Suprapubic skin (tissue), 4 donors: ENCODE measurements at regions not wholly inside any gene's neighbourhood (a gene's known extent, or its start where the extent isn't known, plus 50 kb on each side); places are given as distances from the start of the nearest gene placed in this dataset.

Experiments
- DNase-seq, 2 donors: peaks; one replicate each; pipeline ENCODE4 v3.0.0-alpha.2; 2019; ENCODE audit warnings: low spot score in 2 of 2
- H3K27ac ChIP-seq: fragments of 200-600 bp; sonication (generic); one replicate; pipeline ENCODE4 v1.5.1; 2019
- H3K27me3 ChIP-seq: fragments of 200-600 bp; sonication (generic); one replicate; pipeline ENCODE4 v1.5.1; 2019
- H3K36me3 ChIP-seq: fragments of 200-600 bp; sonication (generic); one replicate; pipeline ENCODE4 v1.5.1; 2019
- H3K4me1 ChIP-seq: fragments of 200-600 bp; sonication (generic); one replicate; pipeline ENCODE4 v1.5.1; 2019
- H3K4me3 ChIP-seq: fragments of 200-600 bp; sonication (generic); one replicate; pipeline ENCODE4 v1.5.1; 2019; ENCODE audit warnings: mild to moderate bottlenecking
- H3K9me3 ChIP-seq: fragments of 200-600 bp; sonication (generic); one replicate; pipeline ENCODE4 v1.5.1; 2019
- EP300 ChIP-seq: sonication (generic); formaldehyde crosslinking; IDR thresholded peaks from one replicate; pipeline ENCODE4 v1.6.1; 2017; ENCODE audit warnings: antibody characterized with exemption
- POLR2A ChIP-seq, 2 donors: fragments of 450-650 bp; IDR thresholded peaks; one replicate each; pipeline ENCODE4 v1.6.1; 2017; ENCODE audit warnings: antibody characterized with exemption in 2 of 2, mild to moderate bottlenecking in 2 of 2, moderate library complexity in 2 of 2
- POLR2AphosphoS5 ChIP-seq, 3 donors: sonication (generic); formaldehyde crosslinking; IDR thresholded peaks; one replicate each; pipeline ENCODE4 v1.6.1; 2017; ENCODE audit warnings: antibody characterized with exemption in 3 of 3
- WGBS: methylation state at CpG from one replicate; pipeline ENCODE4 v1.1.5; 2018; 5-methylcytosine and 5-hydroxymethylcytosine counted together
- TF ChIP-seq, protein P1 (sequence below), 2 donors: fragments of 200-600 bp in 1 of 2; fragments of 450-650 bp in 1 of 2; sonication (generic) in 1 of 2; IDR thresholded peaks; one replicate each; pipeline ENCODE4 v1.5.1; 2016 to 2019; ENCODE audit warnings: antibody characterized with exemption in 2 of 2, mild to moderate bottlenecking in 1 of 2, moderate library complexity in 1 of 2

DNA sequence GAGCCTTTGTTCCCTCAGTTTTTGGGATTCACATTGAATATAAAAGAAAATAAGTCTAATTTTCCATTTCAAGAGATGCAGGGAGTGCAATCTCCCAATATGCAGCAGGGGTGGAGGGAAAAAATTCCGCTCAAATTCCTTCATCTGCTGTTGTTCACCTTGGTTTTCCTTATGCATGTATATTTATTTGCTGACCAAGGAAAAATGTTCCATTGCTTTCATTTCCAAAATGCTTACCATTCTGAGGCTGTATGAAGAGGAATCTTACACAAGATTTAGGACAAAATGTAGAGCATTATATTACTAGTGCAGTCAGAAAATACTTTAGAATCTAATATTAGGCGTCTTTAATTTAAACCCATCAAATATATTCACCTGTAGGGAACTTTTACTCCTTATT is 863.9 kb downstream of the EPHA3 start:
- Histone ChIP-seq H3K9me3 (peaks cover 2% of the 10 kb centered on the region), H3K36me3 (no peaks in the 10 kb centered on the region), H3K4me3 (no peak overlapping the region), H3K27me3 (no peaks in the 10 kb centered on the region), H3K4me1 (no peaks in the 10 kb centered on the region), H3K27ac (no peak overlapping the region)
- WGBS, result 84% methylated on average over 2 of the region's 2 CpGs
- no peak for TF ChIP-seq EP300
- TF ChIP-seq POLR2A (IDR thresholded peaks at IDR 0.05), result no peak
- TF ChIP-seq, protein P1, sequence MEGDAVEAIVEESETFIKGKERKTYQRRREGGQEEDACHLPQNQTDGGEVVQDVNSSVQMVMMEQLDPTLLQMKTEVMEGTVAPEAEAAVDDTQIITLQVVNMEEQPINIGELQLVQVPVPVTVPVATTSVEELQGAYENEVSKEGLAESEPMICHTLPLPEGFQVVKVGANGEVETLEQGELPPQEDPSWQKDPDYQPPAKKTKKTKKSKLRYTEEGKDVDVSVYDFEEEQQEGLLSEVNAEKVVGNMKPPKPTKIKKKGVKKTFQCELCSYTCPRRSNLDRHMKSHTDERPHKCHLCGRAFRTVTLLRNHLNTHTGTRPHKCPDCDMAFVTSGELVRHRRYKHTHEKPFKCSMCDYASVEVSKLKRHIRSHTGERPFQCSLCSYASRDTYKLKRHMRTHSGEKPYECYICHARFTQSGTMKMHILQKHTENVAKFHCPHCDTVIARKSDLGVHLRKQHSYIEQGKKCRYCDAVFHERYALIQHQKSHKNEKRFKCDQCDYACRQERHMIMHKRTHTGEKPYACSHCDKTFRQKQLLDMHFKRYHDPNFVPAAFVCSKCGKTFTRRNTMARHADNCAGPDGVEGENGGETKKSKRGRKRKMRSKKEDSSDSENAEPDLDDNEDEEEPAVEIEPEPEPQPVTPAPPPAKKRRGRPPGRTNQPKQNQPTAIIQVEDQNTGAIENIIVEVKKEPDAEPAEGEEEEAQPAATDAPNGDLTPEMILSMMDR (IDR thresholded peaks at IDR 0.05), result no peak
- no peak for TF ChIP-seq POLR2AphosphoS5 (IDR thresholded peaks at IDR 0.05)
- DNase-seq, result no peak

DNA sequence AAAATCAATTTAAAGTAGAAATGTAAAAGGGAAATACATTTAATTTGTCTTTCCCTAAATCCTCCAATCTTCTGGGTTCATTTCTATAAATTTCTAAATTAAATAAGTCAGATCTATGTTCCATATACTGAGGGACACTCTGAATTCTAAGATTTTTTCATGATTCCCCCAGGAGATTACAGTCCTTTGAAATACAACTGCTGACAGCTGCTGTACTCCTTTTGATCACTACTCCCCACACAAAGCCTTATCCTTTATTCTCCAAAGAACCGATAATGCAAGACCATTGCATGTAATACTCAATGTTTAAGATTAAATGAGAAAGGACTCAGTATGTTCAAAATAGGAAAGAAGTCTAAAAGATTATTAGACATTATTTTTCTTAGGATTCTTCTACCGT is 865.7 kb downstream of the EPHA3 start:
- no peak for TF ChIP-seq EP300
- TF ChIP-seq, protein P1 (IDR thresholded peaks at IDR 0.05), result no peak
- TF ChIP-seq POLR2AphosphoS5 (IDR thresholded peaks at IDR 0.05), result no peak
- no peak for TF ChIP-seq POLR2A (IDR thresholded peaks at IDR 0.05)
- Histone ChIP-seq H3K36me3 (no peaks in the 10 kb centered on the region), H3K9me3 (no peaks in the 10 kb centered on the region), H3K4me3 (no peak overlapping the region), H3K27me3 (no peaks in the 10 kb centered on the region), H3K27ac (no peak overlapping the region), H3K4me1 (no peaks in the 10 kb centered on the region)
- 82% methylated on average over 2 of the region's 2 CpGs for WGBS
- no peak for DNase-seq

DNA sequence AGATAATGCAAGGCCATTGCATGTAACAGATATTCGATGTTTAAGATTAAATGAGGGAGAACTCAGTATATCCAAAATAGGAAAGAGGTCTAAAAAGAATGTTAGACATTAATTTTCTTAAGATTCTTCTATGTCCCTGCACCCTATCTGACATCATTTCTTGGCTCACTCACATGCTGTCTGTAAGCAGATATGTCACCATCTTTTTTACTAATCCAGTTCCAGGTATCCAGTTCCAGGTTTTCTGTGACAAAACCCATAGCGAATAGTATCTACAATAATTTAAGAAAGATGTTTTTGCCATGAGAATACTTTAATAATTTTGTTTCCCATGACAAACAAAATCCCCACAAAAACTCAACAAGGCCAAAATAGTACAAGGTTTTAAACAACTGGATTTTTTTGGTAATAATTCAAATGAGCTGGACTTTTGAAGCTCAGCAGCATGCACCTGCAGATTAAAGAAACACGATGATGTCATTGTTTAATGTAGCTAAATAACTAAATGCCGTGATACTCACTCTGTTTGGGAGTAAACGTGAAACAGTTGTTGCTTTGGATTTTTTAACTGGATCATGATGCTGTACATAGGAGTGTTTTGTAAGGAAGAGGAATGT is 867.6 kb downstream of the EPHA3 start:
- Histone ChIP-seq H3K4me3 (no peak overlapping the region), H3K27me3 (no peaks in the 10 kb centered on the region), H3K27ac (no peak overlapping the region), H3K9me3 (no peaks in the 10 kb centered on the region), H3K4me1 (no peaks in the 10 kb centered on the region), H3K36me3 (no peaks in the 10 kb centered on the region)
- 75% methylated on average over 5 of the region's 5 CpGs for WGBS
- TF ChIP-seq, protein P1 (IDR thresholded peaks at IDR 0.05), result no peak
- TF ChIP-seq POLR2AphosphoS5 (IDR thresholded peaks at IDR 0.05) (no peak), POLR2A (IDR thresholded peaks at IDR 0.05) (no peak), EP300 (no peak)
- DNase-seq, result no peak

DNA sequence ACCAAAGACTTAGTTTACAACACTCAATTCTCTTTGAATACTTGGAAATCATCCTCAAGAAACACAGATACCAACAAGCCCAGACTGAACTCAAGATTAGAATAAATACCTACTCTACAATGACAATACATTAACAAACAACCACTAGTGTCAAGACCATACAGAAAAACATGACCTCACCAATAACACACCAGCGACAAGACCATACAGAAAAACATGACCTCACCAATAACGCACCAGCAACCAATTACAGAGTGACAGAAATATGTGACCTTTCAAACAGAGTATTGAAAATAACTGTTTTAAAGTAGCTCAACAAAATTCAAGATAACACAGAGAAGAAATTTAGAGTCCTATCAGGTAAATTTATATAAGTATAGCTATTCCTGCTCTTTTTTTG is 876.0 kb downstream of the EPHA3 start:
- no peak for TF ChIP-seq EP300
- no peak for TF ChIP-seq POLR2A (IDR thresholded peaks at IDR 0.05)
- TF ChIP-seq, protein P1 (IDR thresholded peaks at IDR 0.05), result no peak
- TF ChIP-seq POLR2AphosphoS5 (IDR thresholded peaks at IDR 0.05), result no peak
- Histone ChIP-seq H3K9me3 (no peaks in the 10 kb centered on the region), H3K27ac (no peak overlapping the region), H3K36me3 (no peaks in the 10 kb centered on the region), H3K27me3 (no peaks in the 10 kb centered on the region), H3K4me1 (no peaks in the 10 kb centered on the region), H3K4me3 (no peak overlapping the region)
- DNase-seq, result no peak
- 91% methylated on average over 2 of the region's 2 CpGs for WGBS

DNA sequence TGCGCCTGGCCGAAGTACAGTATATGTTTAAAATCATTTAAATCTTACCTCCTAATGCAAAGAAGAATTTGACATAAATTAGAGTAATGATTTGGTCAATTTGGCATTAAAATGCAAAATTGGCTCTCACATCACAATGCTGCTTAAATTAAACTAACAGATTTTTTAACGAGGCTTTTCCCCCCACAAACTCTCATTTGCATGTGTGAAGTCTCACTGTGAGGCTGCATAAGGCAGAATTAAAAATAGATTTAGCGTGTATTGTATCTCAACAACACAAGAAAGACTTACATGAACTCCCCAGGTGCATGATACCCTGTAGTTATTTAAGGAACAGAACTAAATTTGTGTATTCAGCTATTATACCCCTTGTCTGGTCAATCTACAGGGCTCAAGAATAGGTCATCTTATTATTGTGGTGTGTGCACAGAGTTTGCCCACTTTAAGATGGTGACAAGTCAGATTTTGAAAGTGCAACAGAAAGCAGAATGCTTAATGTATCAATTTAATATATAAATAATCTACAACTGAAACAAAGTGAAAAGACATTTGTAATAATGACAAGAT is 897.9 kb downstream of the EPHA3 start:
- Histone ChIP-seq H3K9me3 (no peaks in the 10 kb centered on the region), H3K36me3 (no peaks in the 10 kb centered on the region), H3K4me3 (no peak overlapping the region), H3K27ac (no peak overlapping the region), H3K4me1 (peaks cover 5% of the 10 kb centered on the region), H3K27me3 (no peaks in the 10 kb centered on the region)
- DNase-seq, result no peak
- TF ChIP-seq POLR2AphosphoS5 (IDR thresholded peaks at IDR 0.05) (no peak), EP300 (no peak), POLR2A (IDR thresholded peaks at IDR 0.05) (no peak)
- TF ChIP-seq, protein P1 (IDR thresholded peaks at IDR 0.05), result no peak
- 79% methylated on average over 4 of the region's 4 CpGs for WGBS
